ENCODE measurements at regions not wholly inside any gene's neighbourhood (a gene's known extent, or its start where the extent isn't known, plus 50 kb on each side); places are given as distances from the start of the nearest gene placed in this dataset.

DNA sequence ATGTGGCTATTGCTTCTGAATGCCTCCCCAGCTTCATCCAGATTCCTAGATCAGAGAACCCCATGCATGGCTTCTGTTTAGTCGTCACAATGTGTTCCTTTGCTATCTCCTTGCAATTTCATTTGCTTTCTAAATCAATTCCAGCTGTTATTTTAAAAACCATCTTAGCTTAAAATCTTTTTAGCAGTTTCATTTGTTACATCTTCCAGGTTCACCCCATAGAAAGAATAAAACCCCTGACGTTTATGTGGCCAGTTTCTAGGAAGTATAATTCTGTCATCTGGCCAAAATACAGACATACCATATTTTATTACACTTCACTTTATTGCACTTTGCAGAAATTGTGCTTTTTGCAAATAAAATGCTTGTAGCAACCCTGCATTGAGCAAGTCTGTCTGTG is 278.4 kb downstream of the PTPRC start:
- Histone ChIP-seq H3K4me1 (ENCODE audit: control insufficient read depth, insufficient read depth, low read length) (peaks cover 21% of the 10 kb centered on the region; the same call in 1 of the 2 replicates), H3K36me3 (ENCODE audit: control insufficient read depth, insufficient read depth, low read length) (no peaks in the 10 kb centered on the region), H3K27me3 (ENCODE audit: control insufficient read depth, insufficient read depth, low read length) (no peaks in the 10 kb centered on the region), H3K27ac (ENCODE audit: low read length) (no peak overlapping the region; the same call in 1 of the 2 replicates), H3K9me3 (ENCODE audit: control insufficient read depth, insufficient read depth, low read depth, low read length) (no peaks in the 10 kb centered on the region), H3K4me3 (ENCODE audit: low read depth in 2 of 2, low read length in 2 of 2) (no peak overlapping the region)
- in situ Hi-C loops (cut with HindIII; ENCODE audit: low pct_unique_long_range_greater_than_20kb, low sequenced_read_pairs) (no loop called here), intact Hi-C loops (cut with micrococcal nuclease; ENCODE audit: unreplicated experiment) (no loop called here)
- BruUV-seq (replicated peaks) = no TSS peak
- CTCF ChIA-PET = no interaction called here
- ATAC-seq (no peak), DNase-seq (ENCODE audit: low read depth, low spot score) (no peak)
- POLR2A ChIA-PET = interaction anchor here (0.6 kb wide), 1 partner anchor 81 kb away, joined by 3 read pairs; no protein-coding TSS in a partner anchor
- TF ChIP-seq SIN3A (IDR thresholded peaks at IDR 0.05; ENCODE audit: borderline replicate concordance, insufficient read depth, low read depth, low read length) (no peak), TCF7L2 (IDR thresholded peaks at IDR 0.05; ENCODE audit: low read depth, low read length) (no peak), POLR2AphosphoS5 (IDR thresholded peaks at IDR 0.05; ENCODE audit: low read depth, low read length) (no peak)
- TF ChIP-seq, protein P1, sequence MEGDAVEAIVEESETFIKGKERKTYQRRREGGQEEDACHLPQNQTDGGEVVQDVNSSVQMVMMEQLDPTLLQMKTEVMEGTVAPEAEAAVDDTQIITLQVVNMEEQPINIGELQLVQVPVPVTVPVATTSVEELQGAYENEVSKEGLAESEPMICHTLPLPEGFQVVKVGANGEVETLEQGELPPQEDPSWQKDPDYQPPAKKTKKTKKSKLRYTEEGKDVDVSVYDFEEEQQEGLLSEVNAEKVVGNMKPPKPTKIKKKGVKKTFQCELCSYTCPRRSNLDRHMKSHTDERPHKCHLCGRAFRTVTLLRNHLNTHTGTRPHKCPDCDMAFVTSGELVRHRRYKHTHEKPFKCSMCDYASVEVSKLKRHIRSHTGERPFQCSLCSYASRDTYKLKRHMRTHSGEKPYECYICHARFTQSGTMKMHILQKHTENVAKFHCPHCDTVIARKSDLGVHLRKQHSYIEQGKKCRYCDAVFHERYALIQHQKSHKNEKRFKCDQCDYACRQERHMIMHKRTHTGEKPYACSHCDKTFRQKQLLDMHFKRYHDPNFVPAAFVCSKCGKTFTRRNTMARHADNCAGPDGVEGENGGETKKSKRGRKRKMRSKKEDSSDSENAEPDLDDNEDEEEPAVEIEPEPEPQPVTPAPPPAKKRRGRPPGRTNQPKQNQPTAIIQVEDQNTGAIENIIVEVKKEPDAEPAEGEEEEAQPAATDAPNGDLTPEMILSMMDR (IDR thresholded peaks at IDR 0.05) = no peak
- TF ChIP-seq, protein P2, sequence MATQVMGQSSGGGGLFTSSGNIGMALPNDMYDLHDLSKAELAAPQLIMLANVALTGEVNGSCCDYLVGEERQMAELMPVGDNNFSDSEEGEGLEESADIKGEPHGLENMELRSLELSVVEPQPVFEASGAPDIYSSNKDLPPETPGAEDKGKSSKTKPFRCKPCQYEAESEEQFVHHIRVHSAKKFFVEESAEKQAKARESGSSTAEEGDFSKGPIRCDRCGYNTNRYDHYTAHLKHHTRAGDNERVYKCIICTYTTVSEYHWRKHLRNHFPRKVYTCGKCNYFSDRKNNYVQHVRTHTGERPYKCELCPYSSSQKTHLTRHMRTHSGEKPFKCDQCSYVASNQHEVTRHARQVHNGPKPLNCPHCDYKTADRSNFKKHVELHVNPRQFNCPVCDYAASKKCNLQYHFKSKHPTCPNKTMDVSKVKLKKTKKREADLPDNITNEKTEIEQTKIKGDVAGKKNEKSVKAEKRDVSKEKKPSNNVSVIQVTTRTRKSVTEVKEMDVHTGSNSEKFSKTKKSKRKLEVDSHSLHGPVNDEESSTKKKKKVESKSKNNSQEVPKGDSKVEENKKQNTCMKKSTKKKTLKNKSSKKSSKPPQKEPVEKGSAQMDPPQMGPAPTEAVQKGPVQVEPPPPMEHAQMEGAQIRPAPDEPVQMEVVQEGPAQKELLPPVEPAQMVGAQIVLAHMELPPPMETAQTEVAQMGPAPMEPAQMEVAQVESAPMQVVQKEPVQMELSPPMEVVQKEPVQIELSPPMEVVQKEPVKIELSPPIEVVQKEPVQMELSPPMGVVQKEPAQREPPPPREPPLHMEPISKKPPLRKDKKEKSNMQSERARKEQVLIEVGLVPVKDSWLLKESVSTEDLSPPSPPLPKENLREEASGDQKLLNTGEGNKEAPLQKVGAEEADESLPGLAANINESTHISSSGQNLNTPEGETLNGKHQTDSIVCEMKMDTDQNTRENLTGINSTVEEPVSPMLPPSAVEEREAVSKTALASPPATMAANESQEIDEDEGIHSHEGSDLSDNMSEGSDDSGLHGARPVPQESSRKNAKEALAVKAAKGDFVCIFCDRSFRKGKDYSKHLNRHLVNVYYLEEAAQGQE (IDR thresholded peaks at IDR 0.05; ENCODE audit: insufficient read depth in 1 of 2, low read depth in 2 of 2, low read length in 1 of 2) = no peak

DNA sequence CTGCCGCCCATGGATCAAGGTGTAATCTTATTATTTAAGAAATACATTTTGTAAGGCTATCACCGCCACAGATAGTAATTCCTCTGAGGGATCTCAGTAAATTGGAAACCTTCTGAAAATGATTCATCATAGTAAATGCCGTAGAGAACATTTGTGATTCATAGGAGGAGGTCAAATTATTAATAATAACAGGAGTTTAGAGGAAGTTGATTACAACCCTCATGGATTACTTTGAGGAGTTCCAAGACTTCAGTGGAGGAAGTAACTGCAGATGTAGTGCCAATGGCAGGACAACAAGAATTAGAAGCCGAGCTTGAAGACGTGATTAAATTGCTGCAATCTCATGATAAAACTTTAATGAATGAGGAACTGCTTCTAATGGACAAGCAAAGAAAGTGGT is 280.1 kb downstream of the PTPRC start:
- H3K4me3 ChIP-seq (ENCODE audit: low read depth in 2 of 2, low read length in 2 of 2) = no peak overlapping the region
- H3K9me3 ChIP-seq (ENCODE audit: control insufficient read depth, insufficient read depth, low read depth, low read length) = no peaks in the 10 kb centered on the region
- ATAC-seq (no peak), DNase-seq (ENCODE audit: low read depth, low spot score) (no peak)
- no TSS peak for BruUV-seq (replicated peaks)
- H3K36me3 ChIP-seq (ENCODE audit: control insufficient read depth, insufficient read depth, low read length) = no peaks in the 10 kb centered on the region
- intact Hi-C loops (cut with micrococcal nuclease; ENCODE audit: unreplicated experiment) = no loop called here
- POLR2A ChIA-PET = no interaction called here
- no peaks in the 10 kb centered on the region for H3K27me3 ChIP-seq (ENCODE audit: control insufficient read depth, insufficient read depth, low read length)
- H3K4me1 ChIP-seq (ENCODE audit: control insufficient read depth, insufficient read depth, low read length) = peaks cover 21% of the 10 kb centered on the region; the same call in 1 of the 2 replicates
- no peak for TF ChIP-seq TCF7L2 (IDR thresholded peaks at IDR 0.05; ENCODE audit: low read depth, low read length)
- no peak for TF ChIP-seq SIN3A (IDR thresholded peaks at IDR 0.05; ENCODE audit: borderline replicate concordance, insufficient read depth, low read depth, low read length)
- no peak for TF ChIP-seq POLR2AphosphoS5 (IDR thresholded peaks at IDR 0.05; ENCODE audit: low read depth, low read length)
- TF ChIP-seq, protein P1 (IDR thresholded peaks at IDR 0.05) = no peak
- TF ChIP-seq, protein P2 (IDR thresholded peaks at IDR 0.05; ENCODE audit: insufficient read depth in 1 of 2, low read depth in 2 of 2, low read length in 1 of 2) = no peak
- in situ Hi-C loops (cut with HindIII; ENCODE audit: low pct_unique_long_range_greater_than_20kb, low sequenced_read_pairs) = no loop called here
- CTCF ChIA-PET = no interaction called here
- peak overlapping the region; percentile 7; the same call in 1 of the 2 replicates for H3K27ac ChIP-seq (ENCODE audit: low read length)
